ENCODE measurements at regions not wholly inside any gene's neighbourhood (a gene's known extent, or its start where the extent isn't known, plus 50 kb on each side); places are given as distances from the start of the nearest gene placed in this dataset.
A peak's percentile ranks its signal among the peaks of the same experiment; 100 is the strongest.

DNA sequence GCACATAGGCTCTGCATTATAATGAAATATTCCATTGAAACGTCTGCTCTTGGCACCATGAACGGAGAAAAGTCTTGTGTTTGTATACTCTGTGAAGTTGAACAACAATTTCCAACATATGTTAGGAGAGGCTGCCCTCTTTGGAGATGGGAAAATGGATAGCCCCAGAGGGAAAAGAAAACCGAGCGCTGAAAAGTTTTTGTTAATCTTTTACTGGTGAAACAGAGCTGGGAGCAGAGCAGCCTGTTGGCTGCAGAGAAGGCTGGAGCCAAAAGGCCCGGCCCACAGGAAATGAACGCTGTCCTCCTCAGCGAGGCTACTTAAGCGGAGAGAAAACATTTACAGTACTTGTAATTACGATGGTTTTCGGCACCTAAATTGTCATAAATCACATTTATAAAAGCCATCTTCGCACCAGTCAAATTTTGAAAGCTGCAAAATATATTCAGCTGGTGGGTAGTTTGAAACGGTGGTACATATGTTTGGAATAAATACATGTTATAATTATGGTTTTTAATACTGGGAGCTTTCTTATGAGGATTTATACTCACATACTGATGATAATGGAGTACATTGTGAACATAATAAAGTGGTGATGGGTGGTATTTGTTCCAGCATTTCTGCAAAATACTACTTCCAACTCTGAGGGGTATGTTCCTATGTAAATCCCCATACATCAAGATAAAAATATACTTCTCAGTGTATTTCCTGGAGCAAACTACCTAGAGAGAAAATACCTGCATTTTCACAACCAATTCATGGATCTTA is 129.6 kb upstream of the CNTLN start:
- H3K4me1 ChIP-seq, result no peaks in the 10 kb centered on the region
- no peaks in the 10 kb centered on the region for H3K36me3 ChIP-seq (ENCODE audit: control insufficient read depth, insufficient read depth, low read length)
- H3K4me3 ChIP-seq (ENCODE audit: low read depth, low read length), result no peak overlapping the region
- Mint-ChIP-seq H3K4me1 (ENCODE audit: low read depth, unreplicated experiment) (no peaks in the 10 kb centered on the region), H3K9me3 (ENCODE audit: unreplicated experiment) (no peaks in the 10 kb centered on the region), H3K27ac (ENCODE audit: unreplicated experiment) (no peak overlapping the region), H3K36me3 (ENCODE audit: insufficient read depth, unreplicated experiment) (no peaks in the 10 kb centered on the region), H3K27me3 (ENCODE audit: insufficient read depth, unreplicated experiment) (no peaks in the 10 kb centered on the region), H3K4me3 (ENCODE audit: unreplicated experiment) (peak overlapping the region; percentile 61)
- no TSS peak for BruUV-seq (replicated peaks)
- TF ChIP-seq, protein P1, sequence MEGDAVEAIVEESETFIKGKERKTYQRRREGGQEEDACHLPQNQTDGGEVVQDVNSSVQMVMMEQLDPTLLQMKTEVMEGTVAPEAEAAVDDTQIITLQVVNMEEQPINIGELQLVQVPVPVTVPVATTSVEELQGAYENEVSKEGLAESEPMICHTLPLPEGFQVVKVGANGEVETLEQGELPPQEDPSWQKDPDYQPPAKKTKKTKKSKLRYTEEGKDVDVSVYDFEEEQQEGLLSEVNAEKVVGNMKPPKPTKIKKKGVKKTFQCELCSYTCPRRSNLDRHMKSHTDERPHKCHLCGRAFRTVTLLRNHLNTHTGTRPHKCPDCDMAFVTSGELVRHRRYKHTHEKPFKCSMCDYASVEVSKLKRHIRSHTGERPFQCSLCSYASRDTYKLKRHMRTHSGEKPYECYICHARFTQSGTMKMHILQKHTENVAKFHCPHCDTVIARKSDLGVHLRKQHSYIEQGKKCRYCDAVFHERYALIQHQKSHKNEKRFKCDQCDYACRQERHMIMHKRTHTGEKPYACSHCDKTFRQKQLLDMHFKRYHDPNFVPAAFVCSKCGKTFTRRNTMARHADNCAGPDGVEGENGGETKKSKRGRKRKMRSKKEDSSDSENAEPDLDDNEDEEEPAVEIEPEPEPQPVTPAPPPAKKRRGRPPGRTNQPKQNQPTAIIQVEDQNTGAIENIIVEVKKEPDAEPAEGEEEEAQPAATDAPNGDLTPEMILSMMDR (IDR thresholded peaks at IDR 0.05; ENCODE audit: insufficient read depth in 1 of 2, low read depth in 1 of 2, low read length in 1 of 2, severe bottlenecking in 1 of 2, unreplicated experiment in 1 of 2), result no peak
- intact Hi-C loops (cut with micrococcal nuclease; ENCODE audit: unreplicated experiment), result no loop called here
- no peaks in the 10 kb centered on the region for H3K27me3 ChIP-seq (replicated peaks; ENCODE audit: control insufficient read depth, insufficient read depth, low read length)
- no peaks in the 10 kb centered on the region for H3K9me3 ChIP-seq
- ChIA-PET POLR2A (no interaction called here), CTCF (no interaction called here)
- DNase-seq, result peak; percentile 16 to 39

DNA sequence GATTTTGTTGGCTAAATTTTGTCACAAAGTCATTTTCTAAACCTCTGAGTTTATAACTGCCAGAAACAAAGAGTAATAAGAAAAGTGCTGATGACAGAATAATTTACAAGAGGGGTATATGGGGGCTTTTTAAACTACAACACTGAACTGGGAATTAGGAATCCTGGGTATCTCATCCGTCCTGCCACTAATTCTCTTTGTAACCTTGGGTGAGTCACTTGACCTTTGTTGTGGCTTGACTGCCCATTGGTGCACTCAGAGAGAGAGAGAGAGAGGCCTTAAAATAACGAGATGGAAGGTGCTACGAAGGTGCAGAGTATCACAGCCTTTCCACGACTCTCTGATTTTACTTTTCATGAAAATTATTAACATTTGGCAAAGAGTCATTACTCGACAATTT is 130.3 kb upstream of the CNTLN start:
- Mint-ChIP-seq H3K9me3 (ENCODE audit: unreplicated experiment) (peaks cover 3% of the 10 kb centered on the region), H3K4me3 (ENCODE audit: unreplicated experiment) (peak overlapping the region; percentile 61), H3K27me3 (ENCODE audit: insufficient read depth, unreplicated experiment) (no peaks in the 10 kb centered on the region), H3K36me3 (ENCODE audit: insufficient read depth, unreplicated experiment) (no peaks in the 10 kb centered on the region), H3K4me1 (ENCODE audit: low read depth, unreplicated experiment) (no peaks in the 10 kb centered on the region), H3K27ac (ENCODE audit: unreplicated experiment) (no peak overlapping the region)
- TF ChIP-seq, protein P1 (IDR thresholded peaks at IDR 0.05; ENCODE audit: insufficient read depth in 1 of 2, low read depth in 1 of 2, low read length in 1 of 2, severe bottlenecking in 1 of 2, unreplicated experiment in 1 of 2), result no peak
- H3K4me3 ChIP-seq (ENCODE audit: low read depth, low read length), result no peak overlapping the region
- intact Hi-C loops (cut with micrococcal nuclease; ENCODE audit: unreplicated experiment), result no loop called here
- ChIA-PET POLR2A (no interaction called here), CTCF (no interaction called here)
- no peaks in the 10 kb centered on the region for H3K36me3 ChIP-seq (ENCODE audit: control insufficient read depth, insufficient read depth, low read length)
- no peaks in the 10 kb centered on the region for H3K4me1 ChIP-seq
- H3K27me3 ChIP-seq (replicated peaks; ENCODE audit: control insufficient read depth, insufficient read depth, low read length), result no peaks in the 10 kb centered on the region
- no TSS peak for BruUV-seq (replicated peaks)
- H3K9me3 ChIP-seq, result no peaks in the 10 kb centered on the region
- DNase-seq, result no peak

DNA sequence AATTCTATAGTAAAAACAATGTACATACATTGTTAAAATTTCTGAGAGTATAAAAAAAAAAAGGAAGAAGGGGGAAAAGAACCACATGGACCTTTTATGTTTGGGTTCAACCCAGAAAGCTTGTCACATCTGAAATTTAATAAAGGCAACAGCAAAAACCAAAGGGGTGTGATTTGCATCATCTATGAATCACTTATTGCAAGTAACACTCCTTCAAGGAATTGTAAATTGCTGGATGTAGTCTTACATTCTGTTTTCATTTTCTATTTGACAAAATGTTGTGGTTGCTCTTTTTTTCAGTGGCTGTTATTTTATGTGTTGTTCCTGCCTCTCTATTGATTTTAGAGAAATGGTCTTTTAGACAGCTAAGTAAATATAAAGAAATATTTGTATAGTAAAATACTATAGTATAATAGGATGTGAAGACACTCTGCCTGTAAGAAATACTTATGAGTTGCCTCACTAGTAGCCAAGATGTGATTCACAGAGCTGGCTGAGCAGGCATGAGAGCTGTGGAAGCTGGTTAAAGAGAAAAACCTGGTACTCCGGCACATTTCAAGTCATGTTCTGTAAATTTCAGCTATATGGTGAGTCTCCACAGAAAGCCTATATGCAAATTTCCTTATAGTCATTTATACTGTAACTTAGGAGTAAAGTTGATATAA is 131.1 kb upstream of the CNTLN start:
- Histone ChIP-seq H3K4me3 (ENCODE audit: low read depth, low read length) (no peak overlapping the region), H3K27me3 (replicated peaks; ENCODE audit: control insufficient read depth, insufficient read depth, low read length) (no peaks in the 10 kb centered on the region), H3K9me3 (no peaks in the 10 kb centered on the region), H3K4me1 (no peaks in the 10 kb centered on the region), H3K36me3 (ENCODE audit: control insufficient read depth, insufficient read depth, low read length) (no peaks in the 10 kb centered on the region)
- Mint-ChIP-seq H3K27ac (ENCODE audit: unreplicated experiment) (no peak overlapping the region), H3K4me3 (ENCODE audit: unreplicated experiment) (no peak overlapping the region), H3K4me1 (ENCODE audit: low read depth, unreplicated experiment) (no peaks in the 10 kb centered on the region), H3K27me3 (ENCODE audit: insufficient read depth, unreplicated experiment) (no peaks in the 10 kb centered on the region), H3K36me3 (ENCODE audit: insufficient read depth, unreplicated experiment) (no peaks in the 10 kb centered on the region), H3K9me3 (ENCODE audit: unreplicated experiment) (peaks cover 7% of the 10 kb centered on the region)
- TF ChIP-seq, protein P1 (IDR thresholded peaks at IDR 0.05; ENCODE audit: insufficient read depth in 1 of 2, low read depth in 1 of 2, low read length in 1 of 2, severe bottlenecking in 1 of 2, unreplicated experiment in 1 of 2), result no peak
- no TSS peak for BruUV-seq (replicated peaks)
- POLR2A ChIA-PET, result no interaction called here
- CTCF ChIA-PET, result no interaction called here
- DNase-seq, result no peak
- intact Hi-C loops (cut with micrococcal nuclease; ENCODE audit: unreplicated experiment), result no loop called here

Measured in Caco-2 (cell line).